GM23338 (cell line): ENCODE measurements at regions not wholly inside any gene's neighbourhood (a gene's known extent, or its start where the extent isn't known, plus 50 kb on each side); places are given as distances from the start of the nearest gene placed in this dataset.

Experiments
- ATAC-seq: fragments of 200-7000 bp; cut with Tn5 transposase; 3 replicates; pipeline ENCODE4 v1.9.1; 2020
- DNase-seq: peaks from one replicate; pipeline ENCODE4 v3.0.0-alpha.2; 2015; ENCODE audit warnings: low spot score
- H2AFZ ChIP-seq: fragments of 200-600 bp; sonication (generic); 2 replicates; pipeline ENCODE4 v1.8.0; 2016; ENCODE audit warnings: antibody characterized with exemption, mild to moderate bottlenecking, moderate library complexity
- H3F3A ChIP-seq: fragments of 200-600 bp; sonication (generic); replicated peaks from 2 replicates; pipeline ENCODE4 v1.8.0; 2017; ENCODE audit warnings: antibody characterized with exemption, mixed run types, low read depth
- H3K27ac ChIP-seq: fragments of 200-600 bp; sonication (generic); 2 replicates; pipeline ENCODE4 v1.6.1; 2016; ENCODE audit warnings: low read depth
- H3K27me3 ChIP-seq: fragments of 200-600 bp; sonication (generic); 2 replicates; pipeline ENCODE4 v1.8.0; 2016; ENCODE audit warnings: mild to moderate bottlenecking, mixed run types, moderate library complexity; ENCODE audit not compliant: insufficient read depth
- H3K36me3 ChIP-seq: fragments of 200-600 bp; sonication (generic); 2 replicates; pipeline ENCODE4 v1.8.0; 2016; ENCODE audit warnings: mild to moderate bottlenecking; ENCODE audit not compliant: insufficient read depth
- H3K4me1 ChIP-seq: fragments of 200-600 bp; sonication (generic); 2 replicates; pipeline ENCODE4 v1.8.0; 2016; ENCODE audit warnings: mild to moderate bottlenecking, moderate library complexity; ENCODE audit not compliant: insufficient read depth
- H3K4me2 ChIP-seq: fragments of 200-600 bp; sonication (generic); 2 replicates; pipeline ENCODE4 v1.7.1; 2017; ENCODE audit warnings: mixed run types
- H3K4me3 ChIP-seq: fragments of 200-600 bp; sonication (generic); 2 replicates; pipeline ENCODE4 v1.6.1; 2016; ENCODE audit warnings: mixed run types
- H3K79me2 ChIP-seq: fragments of 200-600 bp; sonication (generic); replicated peaks from 2 replicates; pipeline ENCODE4 v1.8.0; 2017; ENCODE audit warnings: mild to moderate bottlenecking; ENCODE audit not compliant: insufficient read depth
- H3K9me2 ChIP-seq: fragments of 200-600 bp; sonication (generic); 2 replicates; pipeline ENCODE4 v1.8.0; 2017; ENCODE audit not compliant: insufficient read depth
- H4K20me1 ChIP-seq: fragments of 200-600 bp; sonication (generic); replicated peaks from 2 replicates; pipeline ENCODE4 v1.8.0; 2017; ENCODE audit warnings: mild to moderate bottlenecking; ENCODE audit not compliant: insufficient read depth
- H3K27ac Mint-ChIP-seq: 2 replicates; pipeline ENCODE4 v1.8.0; 2020; ENCODE audit warnings: inconsistent platforms, mild to moderate bottlenecking, moderate library complexity, mixed read lengths
- H3K27me3 Mint-ChIP-seq: 3 replicates; pipeline ENCODE4 v1.8.0; 2022; ENCODE audit warnings: low read depth, mild to moderate bottlenecking, moderate library complexity, mixed read lengths, inconsistent platforms; ENCODE audit not compliant: insufficient read depth, poor library complexity
- H3K36me3 Mint-ChIP-seq: 3 replicates; pipeline ENCODE4 v1.8.0; 2021; ENCODE audit warnings: low read depth, mild to moderate bottlenecking, inconsistent platforms, moderate library complexity, mixed read lengths
- H3K4me1 Mint-ChIP-seq: 3 replicates; pipeline ENCODE4 v1.8.0; 2020; ENCODE audit warnings: mild to moderate bottlenecking, inconsistent platforms, mixed read lengths
- H3K4me3 Mint-ChIP-seq: 3 replicates; pipeline ENCODE4 v1.8.0; 2021; ENCODE audit warnings: moderate library complexity, mild to moderate bottlenecking, inconsistent platforms, mixed read lengths
- H3K9me3 Mint-ChIP-seq: 3 replicates; pipeline ENCODE4 v1.8.0; 2020; ENCODE audit warnings: moderate library complexity, mild to moderate bottlenecking, inconsistent platforms, mixed read lengths
- CTCF ChIP-seq, 2 experiments: fragments of 200-600 bp in 1 of 2; sonication (generic) in 1 of 2; conservative IDR thresholded peaks; 2 replicates each; pipeline versions ENCODE4 v1.5.1 to v1.6.1; 2016 to 2017; ENCODE audit warnings: antibody characterized with exemption in 2 of 2, low read depth in 2 of 2, mild to moderate bottlenecking in 2 of 2, moderate library complexity in 1 of 2
- ETS1 ChIP-seq: IDR thresholded peaks from 2 replicates; pipeline ENCODE4 v1.6.1; 2016; ENCODE audit warnings: antibody characterized with exemption
- EZH2 ChIP-seq: fragments of 200-600 bp; sonication (generic); IDR thresholded peaks from one replicate; pipeline ENCODE4 v1.8.0; 2017; ENCODE audit warnings: antibody characterized with exemption, mild to moderate bottlenecking, low read depth; ENCODE audit not compliant: unreplicated experiment
- EZH2phosphoT487 ChIP-seq: fragments of 200-600 bp; sonication (generic); IDR thresholded peaks from one replicate; pipeline ENCODE4 v1.8.1; 2018; ENCODE audit warnings: antibody characterized with exemption; ENCODE audit not compliant: unreplicated experiment
- JUNB ChIP-seq: IDR thresholded peaks from one replicate; pipeline ENCODE4 v1.6.1; 2016; ENCODE audit warnings: antibody characterized with exemption; ENCODE audit not compliant: unreplicated experiment
- NANOG ChIP-seq: IDR thresholded peaks from 2 replicates; pipeline ENCODE4 v1.6.1; 2016; ENCODE audit warnings: antibody characterized with exemption, borderline replicate concordance
- POLR2AphosphoS5 ChIP-seq: IDR thresholded peaks from 2 replicates; pipeline ENCODE4 v1.6.1; 2016; ENCODE audit warnings: antibody characterized with exemption, low read depth
- ZNF114 ChIP-seq: fragments of 250-450 bp; sonication (Bioruptor Pico); IDR thresholded peaks from 2 replicates; pipeline ENCODE4 v1.5.0; 2020; ENCODE audit warnings: mild to moderate bottlenecking, moderate library complexity
- ZNF331 ChIP-seq: fragments of 250-450 bp; sonication (Bioruptor Pico); IDR thresholded peaks from 2 replicates; pipeline ENCODE4 v1.5.0; 2020; ENCODE audit warnings: low read depth, mild to moderate bottlenecking, moderate library complexity
- TF ChIP-seq, protein P1 (sequence below): IDR thresholded peaks from one replicate; pipeline ENCODE4 v1.6.1; 2018; ENCODE audit warnings: antibody characterized with exemption; ENCODE audit not compliant: unreplicated experiment

GRCh38 chr7:36790311-36790787, 66.1 kb upstream of the AOAH start:
- no peak overlapping the region for H3K27ac Mint-ChIP-seq
- Histone ChIP-seq H3F3A (no peaks in the 10 kb centered on the region), H3K4me3 (no peak overlapping the region), H4K20me1 (no peaks in the 10 kb centered on the region), H3K4me1 (no peaks in the 10 kb centered on the region), H2AFZ (no peak overlapping the region), H3K4me2 (no peak overlapping the region), H3K27ac (no peak overlapping the region), H3K79me2 (no peaks in the 10 kb centered on the region), H3K36me3 (no peaks in the 10 kb centered on the region), H3K9me2 (peaks cover 8% of the 10 kb centered on the region; the same call in 1 of the 2 replicates), H3K27me3 (no peaks in the 10 kb centered on the region)
- peaks cover 2% of the 10 kb centered on the region; the same call in 2 of the 3 replicates for H3K4me1 Mint-ChIP-seq
- no peaks in the 10 kb centered on the region for H3K9me3 Mint-ChIP-seq
- H3K4me3 Mint-ChIP-seq: no peak overlapping the region
- DNase-seq: no peak
- H3K27me3 Mint-ChIP-seq: peaks cover 2% of the 10 kb centered on the region
- no peaks in the 10 kb centered on the region for H3K36me3 Mint-ChIP-seq
- ATAC-seq: no peak
- TF ChIP-seq JUNB (no peak), EZH2phosphoT487 (no peak), NANOG (no peak), EZH2 (no peak), POLR2AphosphoS5 (no peak), ZNF331 (CRISPR knock-in tag) (no peak), ZNF114 (CRISPR knock-in tag) (no peak)
- TF ChIP-seq, protein P1, sequence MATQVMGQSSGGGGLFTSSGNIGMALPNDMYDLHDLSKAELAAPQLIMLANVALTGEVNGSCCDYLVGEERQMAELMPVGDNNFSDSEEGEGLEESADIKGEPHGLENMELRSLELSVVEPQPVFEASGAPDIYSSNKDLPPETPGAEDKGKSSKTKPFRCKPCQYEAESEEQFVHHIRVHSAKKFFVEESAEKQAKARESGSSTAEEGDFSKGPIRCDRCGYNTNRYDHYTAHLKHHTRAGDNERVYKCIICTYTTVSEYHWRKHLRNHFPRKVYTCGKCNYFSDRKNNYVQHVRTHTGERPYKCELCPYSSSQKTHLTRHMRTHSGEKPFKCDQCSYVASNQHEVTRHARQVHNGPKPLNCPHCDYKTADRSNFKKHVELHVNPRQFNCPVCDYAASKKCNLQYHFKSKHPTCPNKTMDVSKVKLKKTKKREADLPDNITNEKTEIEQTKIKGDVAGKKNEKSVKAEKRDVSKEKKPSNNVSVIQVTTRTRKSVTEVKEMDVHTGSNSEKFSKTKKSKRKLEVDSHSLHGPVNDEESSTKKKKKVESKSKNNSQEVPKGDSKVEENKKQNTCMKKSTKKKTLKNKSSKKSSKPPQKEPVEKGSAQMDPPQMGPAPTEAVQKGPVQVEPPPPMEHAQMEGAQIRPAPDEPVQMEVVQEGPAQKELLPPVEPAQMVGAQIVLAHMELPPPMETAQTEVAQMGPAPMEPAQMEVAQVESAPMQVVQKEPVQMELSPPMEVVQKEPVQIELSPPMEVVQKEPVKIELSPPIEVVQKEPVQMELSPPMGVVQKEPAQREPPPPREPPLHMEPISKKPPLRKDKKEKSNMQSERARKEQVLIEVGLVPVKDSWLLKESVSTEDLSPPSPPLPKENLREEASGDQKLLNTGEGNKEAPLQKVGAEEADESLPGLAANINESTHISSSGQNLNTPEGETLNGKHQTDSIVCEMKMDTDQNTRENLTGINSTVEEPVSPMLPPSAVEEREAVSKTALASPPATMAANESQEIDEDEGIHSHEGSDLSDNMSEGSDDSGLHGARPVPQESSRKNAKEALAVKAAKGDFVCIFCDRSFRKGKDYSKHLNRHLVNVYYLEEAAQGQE: no peak

- Mint-ChIP-seq H3K4me1 (0 out of 3 replicates have a peak, but pooled peaks cover 3% of the 10 kb centered on the region), H3K4me3 (no peak overlapping the region), H3K9me3 (no peaks in the 10 kb centered on the region), H3K27ac (no peak overlapping the region), H3K36me3 (no peaks in the 10 kb centered on the region), H3K27me3 (peaks cover 2% of the 10 kb centered on the region)
- Histone ChIP-seq H3K27ac (no peak overlapping the region), H3K4me2 (no peak overlapping the region), H3K4me1 (no peaks in the 10 kb centered on the region), H3K4me3 (no peak overlapping the region), H3K27me3 (no peaks in the 10 kb centered on the region), H4K20me1 (no peaks in the 10 kb centered on the region), H3K79me2 (no peaks in the 10 kb centered on the region), H3K9me2 (peaks cover 11% of the 10 kb centered on the region; the same call in 1 of the 2 replicates), H2AFZ (peak overlapping the region; percentile 74), H3K36me3 (no peaks in the 10 kb centered on the region), H3F3A (no peaks in the 10 kb centered on the region)
- TF ChIP-seq, protein P1: no peak
- TF ChIP-seq POLR2AphosphoS5 (no peak), ETS1 (peak; percentile 48; the same call in 1 of the 2 replicates), JUNB (no peak), ZNF331 (CRISPR knock-in tag) (no peak), EZH2phosphoT487 (no peak), CTCF (conservative IDR thresholded peaks at IDR 0.05; ENCODE audit: low read depth in 2 of 2) (no peak)
- ATAC-seq (peak; percentile 74), DNase-seq (peak; percentile 21)
Observed at GRCh38 chr7:36788825-36789470, 64.7 kb upstream of the AOAH start.
